ENCODE measurements at regions not wholly inside any gene's neighbourhood (a gene's known extent, or its start where the extent isn't known, plus 50 kb on each side); places are given as distances from the start of the nearest gene placed in this dataset.

- DNase-seq = no peak
- intact Hi-C loops (cut with DNase I) = no loop called here
Measured at GRCh38 chr2:217449444-217449843, 553.4 kb downstream of the TNS1 start.

- intact Hi-C loops (cut with DNase I) = no loop called here
- no peak for DNase-seq
Measured at GRCh38 chr2:217448860-217449259, 553.9 kb downstream of the TNS1 start.

- no peak for DNase-seq
- intact Hi-C loops (cut with DNase I) = no loop called here
Measured at GRCh38 chr2:217445723-217446122, 557.1 kb downstream of the TNS1 start.

DNA sequence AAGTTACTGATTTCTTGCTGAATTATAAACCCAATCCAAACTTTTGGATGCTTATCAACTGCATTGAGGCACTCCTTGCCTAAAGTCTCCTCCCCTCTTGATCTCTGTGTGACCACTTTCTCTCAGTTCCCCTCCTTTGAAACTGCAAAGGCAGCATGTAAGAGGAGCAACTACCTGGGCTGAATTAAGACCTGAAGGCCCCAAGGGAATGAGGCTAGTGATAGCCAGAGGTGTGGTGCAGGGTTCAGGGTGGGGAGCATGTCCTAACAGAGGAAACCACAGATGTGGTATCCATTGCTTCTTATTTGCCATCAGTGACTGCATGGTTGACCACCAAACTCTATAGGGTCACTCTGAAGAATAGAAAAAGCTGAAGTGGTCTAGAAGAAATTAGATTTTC is 557.9 kb downstream of the TNS1 start:
- DNase-seq = no peak
- intact Hi-C loops (cut with DNase I) = no loop called here

- DNase-seq = no peak
- intact Hi-C loops (cut with DNase I) = no loop called here
Measured at GRCh38 chr2:217444509-217444908, 558.3 kb downstream of the TNS1 start.

GRCh38 chr2:217443601-217444000 is 559.2 kb downstream of the TNS1 start:
- DNase-seq = no peak
- intact Hi-C loops (cut with DNase I) = no loop called here

GRCh38 chr2:217440000-217440399 is 562.8 kb downstream of the TNS1 start:
- intact Hi-C loops (cut with DNase I) = no loop called here

GRCh38 chr2:217438821-217439220 is 564.0 kb downstream of the TNS1 start:
- intact Hi-C loops (cut with DNase I) = no loop called here
- DNase-seq = no peak

More at GRCh38 chr2:217440000-217440399, 562.8 kb downstream of the TNS1 start:
- no peak for DNase-seq

DNA sequence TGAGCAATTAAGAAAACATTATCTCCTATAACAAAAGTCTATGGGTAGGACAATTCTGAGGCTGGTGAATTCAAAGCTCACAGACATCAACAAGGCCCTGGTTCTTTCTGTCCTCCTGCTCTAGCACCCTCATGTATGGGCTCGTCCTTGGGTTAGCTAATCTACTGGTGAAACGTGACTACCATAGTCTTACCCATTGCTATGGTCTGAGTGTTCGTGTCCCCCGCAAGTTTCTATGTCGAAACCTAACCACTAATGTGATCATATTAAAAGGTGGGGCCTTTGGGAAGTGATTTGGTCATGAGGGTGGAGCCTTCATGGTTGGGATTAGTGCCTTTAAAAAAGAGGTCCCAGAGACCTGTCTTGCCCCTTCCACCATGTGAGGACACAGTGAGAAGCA is 564.7 kb downstream of the TNS1 start:
- no peak for DNase-seq
- intact Hi-C loops (cut with DNase I) = no loop called here

GRCh38 chr2:217437290-217437870 is 565.4 kb downstream of the TNS1 start:
- intact Hi-C loops (cut with DNase I) = no loop called here
- no peak for DNase-seq

DNA sequence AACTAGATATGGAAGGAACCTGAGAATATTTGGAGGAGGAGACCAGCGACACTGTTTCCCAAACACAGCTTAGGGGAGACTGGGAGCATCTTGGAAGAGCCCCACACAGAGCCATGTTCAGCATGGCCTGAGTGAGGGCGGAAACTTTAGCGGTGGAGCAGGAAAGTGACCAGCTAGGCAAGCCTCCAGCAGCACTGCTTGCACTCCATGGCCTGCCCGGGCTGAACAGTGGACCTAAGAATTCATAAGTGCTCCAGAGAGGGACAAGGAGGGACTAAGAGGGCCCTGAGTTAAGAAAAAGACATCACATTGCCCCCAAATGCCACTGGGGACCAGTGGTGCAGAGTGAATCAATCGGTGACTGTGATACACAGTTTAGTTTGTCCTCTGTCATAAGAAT is 566.4 kb downstream of the TNS1 start:
- DNase-seq = peak in 2 of 42 donors; percentile 9 to 10
- intact Hi-C loops (cut with DNase I) = no loop called here

- intact Hi-C loops (cut with DNase I) = no loop called here
- peak; percentile 66 to 95 (median 90) for DNase-seq
Measured at GRCh38 chr2:217434180-217434975, 568.4 kb downstream of the TNS1 start.

GRCh38 chr2:217433522-217433921 is 569.3 kb downstream of the TNS1 start:
- intact Hi-C loops (cut with DNase I) = no loop called here
- DNase-seq = peak in 2 of 42 donors; percentile 7 to 21

GRCh38 chr2:217431577-217432269 is 571.1 kb downstream of the TNS1 start:
- intact Hi-C loops (cut with DNase I) = no loop called here

DNA sequence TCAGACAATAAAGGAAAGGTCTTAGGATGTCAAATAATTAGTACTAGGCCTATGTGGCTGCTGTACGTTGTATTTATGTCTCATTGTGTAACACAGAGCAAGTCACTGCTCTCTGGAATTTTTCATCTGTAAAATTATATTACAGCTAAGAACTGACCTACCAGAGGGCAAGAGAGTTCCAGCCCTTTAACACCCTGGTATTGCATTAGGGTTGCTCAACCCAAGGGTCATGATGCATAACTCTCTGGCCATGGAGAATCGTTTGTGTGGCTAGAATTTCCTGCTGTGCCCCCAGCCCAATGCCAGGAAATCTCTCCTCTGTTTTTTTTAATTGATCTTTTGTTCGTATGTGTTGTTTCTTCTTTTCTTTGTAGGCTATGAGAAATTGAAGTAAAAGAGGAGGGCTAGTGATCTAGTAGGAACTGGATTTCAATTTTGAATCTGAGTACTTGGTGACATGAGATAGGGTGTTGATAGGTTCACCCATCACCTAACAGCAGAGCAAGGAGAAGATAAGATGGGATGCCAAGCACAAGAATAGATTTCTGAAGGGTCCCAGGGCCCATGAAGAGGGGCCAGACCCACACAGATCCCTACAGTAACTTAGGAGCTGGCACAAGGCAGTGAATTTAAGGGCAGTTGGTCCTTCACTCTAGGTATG is 571.2 kb upstream of the TNP1 start:
- DNase-seq = no peak
- intact Hi-C loops (cut with DNase I) = no loop called here

More at GRCh38 chr2:217431577-217432269, 571.1 kb downstream of the TNS1 start:
- DNase-seq = no peak

DNA sequence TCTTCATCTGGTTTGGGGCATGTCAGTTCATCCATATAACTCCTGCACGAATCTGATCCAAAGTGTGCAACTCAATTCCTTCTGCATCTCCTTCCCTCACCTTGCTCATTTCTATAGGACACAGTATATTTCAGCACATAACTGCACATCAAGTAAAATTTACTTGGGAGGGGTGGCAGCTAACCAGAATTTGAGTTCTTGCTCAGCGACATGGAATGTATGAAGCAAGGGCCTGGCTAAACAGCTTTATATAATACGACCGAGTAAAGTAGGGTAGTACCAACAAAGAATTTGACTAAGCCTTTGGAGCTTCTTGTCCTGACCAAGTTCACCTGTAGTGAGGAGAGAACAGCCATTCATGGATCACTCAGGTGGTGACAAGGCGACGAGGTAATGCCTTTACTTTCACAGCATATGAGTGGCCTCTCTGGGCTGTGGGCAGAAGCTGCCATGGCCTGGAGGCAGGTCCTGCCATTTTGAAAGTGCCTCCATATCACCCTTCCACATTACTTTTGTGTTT is 570.2 kb upstream of the TNP1 start:
- DNase-seq = no peak
- intact Hi-C loops (cut with DNase I) = no loop called here

DNA sequence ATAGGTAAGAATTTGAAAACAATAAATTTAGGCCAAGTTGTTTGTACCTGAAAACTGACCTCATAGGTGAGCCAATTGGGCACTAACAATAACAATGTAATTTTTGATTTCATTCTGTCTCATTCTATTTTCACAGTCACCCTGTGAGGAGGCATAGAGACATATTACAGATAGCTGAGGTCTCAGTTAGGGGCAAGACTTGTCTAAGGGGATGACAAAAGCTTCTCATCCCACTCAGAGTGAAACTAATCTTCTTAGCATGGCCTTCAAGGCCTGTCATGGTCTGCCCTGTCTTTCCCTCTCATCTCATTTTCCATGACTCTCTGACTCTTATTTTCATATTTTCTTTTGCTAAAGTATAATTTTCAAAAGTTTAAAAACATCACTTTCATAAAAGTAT is 562.0 kb upstream of the TNP1 start:
- intact Hi-C loops (cut with DNase I) = no loop called here
- DNase-seq = no peak

- intact Hi-C loops (cut with DNase I) = no loop called here
Measured at GRCh38 chr2:217420854-217421253, 561.0 kb upstream of the TNP1 start.

DNA sequence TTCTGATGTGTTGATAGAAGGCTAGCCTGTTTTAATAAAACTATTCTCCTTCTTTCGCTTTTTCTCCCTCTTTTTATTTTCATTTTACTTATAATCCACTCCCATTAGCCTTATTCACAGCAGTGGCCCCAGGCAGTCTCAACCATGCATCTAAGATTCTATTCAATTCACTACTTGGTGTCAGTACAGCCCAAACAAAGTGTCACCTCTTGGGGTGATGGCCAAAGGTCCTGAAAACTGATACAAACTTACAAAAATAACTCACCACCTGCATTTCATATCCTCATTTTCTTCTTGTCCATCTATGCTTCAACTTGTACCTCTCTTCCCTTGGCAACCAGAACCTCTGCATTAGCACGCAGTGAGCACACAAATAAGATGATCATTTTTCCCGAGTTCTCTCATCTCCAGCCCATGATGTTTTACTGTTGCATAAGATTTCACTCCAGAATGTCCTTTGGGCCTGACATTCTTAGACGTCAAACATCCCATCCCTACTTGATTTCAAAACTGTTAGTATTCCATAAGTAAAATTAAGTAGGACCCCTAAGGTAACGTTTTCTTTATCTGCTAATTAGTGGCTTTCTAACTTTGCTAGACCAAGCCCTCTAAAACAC is 559.3 kb upstream of the TNP1 start:
- DNase-seq = no peak
- intact Hi-C loops (cut with DNase I) = no loop called here

More at GRCh38 chr2:217420854-217421253, 561.0 kb upstream of the TNP1 start:
- DNase-seq = no peak
